Sigmoid colon (tissue), 4 donors: ENCODE measurements at regions not wholly inside any gene's neighbourhood (a gene's known extent, or its start where the extent isn't known, plus 50 kb on each side); places are given as distances from the start of the nearest gene placed in this dataset.
"Not testable (repeated sequence)": the region's sequence is repeated elsewhere in the genome, so short reads cannot be mapped to it uniquely, and the experiment has no call there.

Experiments used
- CTCF ChIP-seq, 4 experiments: fragments of 450-650 bp in 3 of 4; fragments of 200-600 bp in 1 of 4; IDR thresholded peaks; one replicate each; pipeline ENCODE4 v1.5.1; 2016 to 2019; ENCODE audit warnings: antibody characterized with exemption in 4 of 4, mild to moderate bottlenecking in 3 of 4, moderate library complexity in 2 of 4
- POLR2AphosphoS5 ChIP-seq, 4 donors: sonication (generic); formaldehyde crosslinking; IDR thresholded peaks; one replicate each; pipeline ENCODE4 v1.6.1; 2017; ENCODE audit warnings: antibody characterized with exemption in 4 of 4

GRCh38 chr9:106501210-106501609, 361.8 kb upstream of the ZNF462 start:
- not testable (repeated sequence) for TF ChIP-seq POLR2AphosphoS5, CTCF (IDR thresholded peaks at IDR 0.05)
